PC-3 (cell line): ENCODE measurements at regions not wholly inside any gene's neighbourhood (a gene's known extent, or its start where the extent isn't known, plus 50 kb on each side); places are given as distances from the start of the nearest gene placed in this dataset.

Experiments
- ATAC-seq: fragments of 200-7000 bp; cut with Tn5 transposase; 2 replicates; pipeline ENCODE4 v1.9.1; 2020; ENCODE audit warnings: mild to moderate bottlenecking, moderate library complexity
- BruUV-seq: library from RNA; stranded (reverse); fragments of 400-500 nt; replicated peaks from 2 replicates; lab custom pipeline; 2021; lab: Mats Ljungman, UMichigan
- CTCF ChIA-PET: fragments of 300-600 bp; sonication (Branson Sonifier 250); formaldehyde crosslinking; loops from one replicate; lab custom pipeline; 2022; ENCODE audit warnings: antibody characterized with exemption; lab: Charles Lee
- POLR2A ChIA-PET: fragments of 300-600 bp; sonication (Branson Sonifier 250); formaldehyde crosslinking; loops from one replicate; lab custom pipeline; 2022; ENCODE audit warnings: antibody characterized with exemption; ENCODE audit not compliant: unreplicated experiment; lab: Charles Lee
- DNase-seq: peaks from one replicate; pipeline ENCODE4 v3.0.0-alpha.2; 2015
- H2AFZ ChIP-seq: fragments of 300-600 bp; sonication (generic); 2 replicates; pipeline ENCODE4 v1.6.0; 2016; ENCODE audit warnings: antibody characterized with exemption, low read length
- H3F3A ChIP-seq: fragments of 300-600 bp; sonication (generic); one replicate; pipeline ENCODE4 v1.6.0; 2017; ENCODE audit warnings: antibody characterized with exemption, low read length, control low read depth, mild to moderate bottlenecking; ENCODE audit not compliant: unreplicated experiment
- H3K27ac ChIP-seq: fragments of 300-600 bp; sonication (generic); 2 replicates; pipeline ENCODE4 v1.5.1; 2016; ENCODE audit warnings: mild to moderate bottlenecking, low read length
- H3K27me3 ChIP-seq: fragments of 300-600 bp; sonication (generic); 2 replicates; pipeline ENCODE4 v1.6.1; 2016; ENCODE audit warnings: low read length, mixed read lengths
- H3K36me3 ChIP-seq: fragments of 300-600 bp; sonication (generic); 2 replicates; pipeline ENCODE4 v1.6.1; 2016; ENCODE audit warnings: low read depth, mixed run types, low read length, mixed read lengths
- H3K4me1 ChIP-seq: fragments of 300-600 bp; sonication (generic); 2 replicates; pipeline ENCODE4 v1.5.1; 2016; ENCODE audit warnings: low read length; ENCODE audit not compliant: insufficient read depth
- H3K4me2 ChIP-seq: fragments of 300-600 bp; sonication (generic); 2 replicates; pipeline ENCODE4 v1.6.0; 2016; ENCODE audit warnings: low read length
- H3K4me3 ChIP-seq: fragments of 300-600 bp; sonication (generic); 2 replicates; pipeline ENCODE4 v1.5.1; 2016; ENCODE audit warnings: mild to moderate bottlenecking, low read length, mixed read lengths
- H3K79me2 ChIP-seq: fragments of 300-600 bp; sonication (generic); 2 replicates; pipeline ENCODE4 v1.6.1; 2017; ENCODE audit warnings: low read length, mixed read lengths
- H3K9ac ChIP-seq: fragments of 300-600 bp; sonication (generic); 2 replicates; pipeline ENCODE4 v1.6.0; 2016; ENCODE audit warnings: mild to moderate bottlenecking, low read length
- H3K9me2 ChIP-seq: fragments of 300-600 bp; sonication (generic); replicated peaks from 2 replicates; pipeline ENCODE4 v1.6.1; 2016; ENCODE audit warnings: mixed run types, low read length, mixed read lengths
- H3K9me3 ChIP-seq: fragments of 300-600 bp; sonication (generic); 2 replicates; pipeline ENCODE4 v1.6.1; 2016; ENCODE audit warnings: low read length, mixed read lengths
- H4K20me1 ChIP-seq: fragments of 300-600 bp; sonication (generic); 2 replicates; pipeline ENCODE4 v1.6.1; 2016; ENCODE audit warnings: low read length, mixed read lengths
- EZH2 ChIP-seq: fragments of 300-600 bp; sonication (generic); IDR thresholded peaks from one replicate; pipeline ENCODE4 v1.6.1; 2017; ENCODE audit warnings: antibody characterized with exemption, mild to moderate bottlenecking, low read length; ENCODE audit not compliant: unreplicated experiment
- EZH2phosphoT487 ChIP-seq: fragments of 300-600 bp; sonication (generic); IDR thresholded peaks from 2 replicates; pipeline ENCODE4 v1.6.1; 2018; ENCODE audit warnings: mild to moderate bottlenecking, antibody characterized with exemption, low read length, borderline replicate concordance
- intact Hi-C: fragments of 100-400 bp; cut with micrococcal nuclease; formaldehyde crosslinking; loops from 2 replicates; pipeline ENCODE4 v1.9.0; 2023
- TF ChIP-seq, protein P1 (sequence below): fragments of 300-600 bp; sonication (generic); conservative IDR thresholded peaks from 2 replicates; pipeline ENCODE4 v1.5.1; 2017; ENCODE audit warnings: antibody characterized with exemption, low read depth, mild to moderate bottlenecking, low read length

DNA sequence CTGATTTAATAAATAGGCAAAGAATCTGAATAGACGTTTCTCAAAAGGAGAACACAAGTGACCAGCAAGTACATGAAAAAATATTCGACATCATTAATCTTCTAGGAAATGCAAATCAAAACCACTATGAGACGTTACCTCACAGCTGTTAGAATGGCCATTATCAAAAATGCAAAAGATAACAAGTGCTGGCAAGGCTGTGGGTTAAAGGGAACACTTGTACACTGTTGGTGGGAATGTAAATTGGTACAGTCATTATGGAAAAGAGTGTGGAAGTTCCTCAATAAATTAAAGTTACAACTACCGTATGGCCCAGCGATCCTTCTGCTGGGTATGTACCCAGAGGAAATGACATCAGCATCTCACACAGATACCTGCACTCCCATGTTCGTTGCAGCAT lies 253.9 kb upstream of the BMP2 start:
- TF ChIP-seq, protein P1, sequence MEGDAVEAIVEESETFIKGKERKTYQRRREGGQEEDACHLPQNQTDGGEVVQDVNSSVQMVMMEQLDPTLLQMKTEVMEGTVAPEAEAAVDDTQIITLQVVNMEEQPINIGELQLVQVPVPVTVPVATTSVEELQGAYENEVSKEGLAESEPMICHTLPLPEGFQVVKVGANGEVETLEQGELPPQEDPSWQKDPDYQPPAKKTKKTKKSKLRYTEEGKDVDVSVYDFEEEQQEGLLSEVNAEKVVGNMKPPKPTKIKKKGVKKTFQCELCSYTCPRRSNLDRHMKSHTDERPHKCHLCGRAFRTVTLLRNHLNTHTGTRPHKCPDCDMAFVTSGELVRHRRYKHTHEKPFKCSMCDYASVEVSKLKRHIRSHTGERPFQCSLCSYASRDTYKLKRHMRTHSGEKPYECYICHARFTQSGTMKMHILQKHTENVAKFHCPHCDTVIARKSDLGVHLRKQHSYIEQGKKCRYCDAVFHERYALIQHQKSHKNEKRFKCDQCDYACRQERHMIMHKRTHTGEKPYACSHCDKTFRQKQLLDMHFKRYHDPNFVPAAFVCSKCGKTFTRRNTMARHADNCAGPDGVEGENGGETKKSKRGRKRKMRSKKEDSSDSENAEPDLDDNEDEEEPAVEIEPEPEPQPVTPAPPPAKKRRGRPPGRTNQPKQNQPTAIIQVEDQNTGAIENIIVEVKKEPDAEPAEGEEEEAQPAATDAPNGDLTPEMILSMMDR, result no peak
- TF ChIP-seq EZH2, result no peak
- no peak for ATAC-seq
- Histone ChIP-seq H3K9ac (no peak overlapping the region), H3K4me1 (no peaks in the 10 kb centered on the region), H3K27ac (no peak overlapping the region), H3F3A (no peaks in the 10 kb centered on the region), H3K9me2 (no peaks in the 10 kb centered on the region), H3K4me2 (no peak overlapping the region), H2AFZ (no peak overlapping the region), H3K4me3 (no peak overlapping the region), H3K27me3 (no peaks in the 10 kb centered on the region), H3K36me3 (no peaks in the 10 kb centered on the region), H4K20me1 (no peaks in the 10 kb centered on the region), H3K79me2 (no peaks in the 10 kb centered on the region), H3K9me3 (no peaks in the 10 kb centered on the region)
- DNase-seq, result no peak
- CTCF ChIA-PET, result no interaction called here
- intact Hi-C loops, result no loop called here
- no TSS peak for BruUV-seq
- POLR2A ChIA-PET, result no interaction called here

DNA sequence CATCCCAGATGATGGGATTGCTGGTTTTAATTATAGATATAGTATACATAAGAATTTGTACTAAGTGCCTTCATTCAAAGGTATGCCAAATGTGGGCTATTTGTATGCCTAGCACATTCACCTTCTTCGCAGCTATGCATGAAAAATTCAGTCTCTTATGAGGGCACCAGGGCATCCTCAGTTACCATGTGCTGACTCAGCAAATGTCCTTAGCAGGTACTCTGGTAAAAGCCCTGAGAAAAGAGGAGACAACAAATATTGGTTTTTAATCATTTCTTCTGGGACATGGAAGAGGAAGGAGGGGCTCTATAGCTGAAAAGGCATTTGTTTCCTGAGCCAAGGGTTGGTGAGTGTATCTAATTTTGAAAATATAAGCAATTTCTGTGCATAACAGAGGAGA lies 258.1 kb upstream of the BMP2 start:
- BruUV-seq, result no TSS peak
- ChIA-PET CTCF (no interaction called here), POLR2A (no interaction called here)
- ATAC-seq, result no peak
- Histone ChIP-seq H3F3A (no peaks in the 10 kb centered on the region), H3K4me2 (no peak overlapping the region), H3K36me3 (no peaks in the 10 kb centered on the region), H3K79me2 (no peaks in the 10 kb centered on the region), H3K9me2 (no peaks in the 10 kb centered on the region), H4K20me1 (no peaks in the 10 kb centered on the region), H3K27ac (no peak overlapping the region), H3K9me3 (no peaks in the 10 kb centered on the region), H3K4me3 (no peak overlapping the region), H3K9ac (no peak overlapping the region), H3K27me3 (no peaks in the 10 kb centered on the region), H3K4me1 (no peaks in the 10 kb centered on the region), H2AFZ (no peak overlapping the region)
- DNase-seq, result no peak
- TF ChIP-seq, protein P1, result no peak
- TF ChIP-seq EZH2 (no peak), EZH2phosphoT487 (no peak)
- intact Hi-C loops, result no loop called here

DNA sequence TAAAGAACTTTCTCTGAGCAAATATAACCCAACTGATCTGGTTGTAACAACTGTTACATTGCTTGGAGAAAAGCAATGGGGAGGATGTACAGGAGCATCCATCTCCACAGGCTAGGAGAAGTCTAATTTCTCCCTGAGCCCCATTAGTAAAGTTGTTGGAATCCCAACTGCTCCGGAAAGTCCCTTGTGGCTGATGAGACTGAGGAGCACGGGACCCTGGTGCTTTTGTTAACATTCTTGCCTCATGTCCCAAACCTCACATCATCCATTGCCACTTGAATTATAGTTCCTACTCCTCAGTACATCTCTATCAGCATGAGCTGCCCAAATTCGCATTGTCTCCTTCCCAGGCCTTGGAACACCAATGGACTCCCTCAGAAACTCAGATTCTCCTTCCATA lies 260.6 kb upstream of the BMP2 start:
- Histone ChIP-seq H3K9me2 (no peaks in the 10 kb centered on the region), H3K4me2 (no peak overlapping the region), H3K27me3 (no peaks in the 10 kb centered on the region), H3K4me1 (peaks cover 6% of the 10 kb centered on the region), H3K27ac (no peak overlapping the region), H3K79me2 (no peaks in the 10 kb centered on the region), H4K20me1 (no peaks in the 10 kb centered on the region), H3F3A (no peaks in the 10 kb centered on the region), H2AFZ (no peak overlapping the region), H3K9me3 (no peaks in the 10 kb centered on the region), H3K9ac (no peak overlapping the region), H3K36me3 (no peaks in the 10 kb centered on the region), H3K4me3 (no peak overlapping the region)
- TF ChIP-seq, protein P1, result no peak
- no peak for TF ChIP-seq EZH2
- no peak for TF ChIP-seq EZH2phosphoT487
- ChIA-PET CTCF (no interaction called here), POLR2A (no interaction called here)
- DNase-seq (no peak), ATAC-seq (no peak)
- intact Hi-C loops, result no loop called here
- BruUV-seq, result no TSS peak
